ENCODE measurements at regions not wholly inside any gene's neighbourhood (a gene's known extent, or its start where the extent isn't known, plus 50 kb on each side); places are given as distances from the start of the nearest gene placed in this dataset.

- no peak for TF ChIP-seq SIN3A (conservative IDR thresholded peaks at IDR 0.05 in 1 of 2, IDR thresholded peaks at IDR 0.05 in 1 of 2; ENCODE audit: low read depth in 1 of 2, low read length in 2 of 2)
- no peak for TF ChIP-seq MAX (IDR thresholded peaks at IDR 0.05)
Observed at GRCh38 chr9:28707616-28708015, 1134.3 kb upstream of the C9orf72 start (continued).
